Endothelial cell of umbilical vein (primary cell): ENCODE measurements at regions not wholly inside any gene's neighbourhood (a gene's known extent, or its start where the extent isn't known, plus 50 kb on each side); places are given as distances from the start of the nearest gene placed in this dataset.

Experiments
- BruUV-seq: library from RNA; stranded (reverse); fragments of 400-500 nt; replicated peaks from 2 replicates; lab custom pipeline; 2021; lab: Mats Ljungman, UMichigan
- CTCF ChIA-PET: fragments of 300-600, 350-600 bp; sonication (Branson Sonifier 250); formaldehyde crosslinking; loops from one replicate; lab custom pipeline; 2021; ENCODE audit warnings: antibody characterized with exemption, inconsistent platforms; lab: Charles Lee
- POLR2A ChIA-PET: fragments of 300-600, 350-600 bp; sonication (Branson Sonifier 250); formaldehyde crosslinking; loops from one replicate; lab custom pipeline; 2021; ENCODE audit warnings: antibody characterized with exemption, inconsistent platforms; lab: Charles Lee
- DNase-seq: peaks from one replicate; pipeline ENCODE4 v3.0.0-alpha.2; 2011; ENCODE audit warnings: low read depth, low spot score
- FAIRE-seq: peaks from 2 replicates; lab custom pipeline; 2011; peaks lifted over from hg19 to GRCh38; lab: Jason Lieb, UNC
- H2AFZ ChIP-seq: 2 replicates; pipeline ENCODE4 v1.6.0; 2012; ENCODE audit warnings: low read depth, low read length, control low read depth, inconsistent platforms
- H3K27ac ChIP-seq: 2 replicates; pipeline ENCODE4 v1.5.1; 2011; ENCODE audit warnings: low read depth, mild to moderate bottlenecking, control low read depth, low read length, moderate library complexity; ENCODE audit not compliant: insufficient read depth
- H3K27me3 ChIP-seq, 2 experiments: 2 replicates each; pipeline versions ENCODE4 v1.6.0 to v1.6.1; 2011; ENCODE audit warnings: low read length in 2 of 2, mixed read lengths in 1 of 2; ENCODE audit not compliant: control insufficient read depth in 2 of 2, insufficient read depth in 2 of 2
- H3K36me3 ChIP-seq, 2 experiments: 2 replicates in 1 of 2; 3 replicates in 1 of 2; pipeline ENCODE4 v1.5.1; 2011; ENCODE audit warnings: low read length in 2 of 2, mild to moderate bottlenecking in 1 of 2, moderate library complexity in 1 of 2; ENCODE audit not compliant: control insufficient read depth in 2 of 2, insufficient read depth in 2 of 2; ENCODE audit errors: extremely low read depth in 1 of 2
- H3K4me1 ChIP-seq: 3 replicates; pipeline ENCODE4 v1.5.1; 2011; ENCODE audit warnings: mild to moderate bottlenecking, low read length; ENCODE audit not compliant: control insufficient read depth, insufficient read depth; ENCODE audit errors: extremely low read depth
- H3K4me2 ChIP-seq: 2 replicates; pipeline ENCODE4 v1.6.1; 2011; ENCODE audit warnings: low read length, control low read depth, mixed read lengths; ENCODE audit not compliant: insufficient read depth
- H3K4me3 ChIP-seq, 3 experiments: fragments of 200-600 bp in 1 of 3; sonication (generic), shearing (Covaris generic) in 1 of 3; replicated peaks in 1 of 3; 2 replicates each; pipeline ENCODE4 v1.5.1; 2011 to 2016; ENCODE audit warnings: control low read depth in 3 of 3, low read length in 3 of 3, mild to moderate bottlenecking in 2 of 3, inconsistent platforms in 1 of 3, low read depth in 1 of 3, moderate library complexity in 1 of 3; ENCODE audit not compliant: insufficient read depth in 1 of 3
- H3K79me2 ChIP-seq: 2 replicates; pipeline ENCODE4 v1.6.0; 2012; ENCODE audit warnings: low read length, inconsistent platforms; ENCODE audit not compliant: control insufficient read depth, insufficient read depth
- H3K9ac ChIP-seq: replicated peaks from 2 replicates; pipeline ENCODE3; 2011; ENCODE audit warnings: low read length, control low read depth; ENCODE audit not compliant: insufficient read depth; ENCODE audit errors: extremely low read depth
- H3K9me1 ChIP-seq: replicated peaks from 3 replicates; pipeline ENCODE4 v1.6.0; 2011; ENCODE audit warnings: mild to moderate bottlenecking, low read length; ENCODE audit not compliant: control insufficient read depth, insufficient read depth; ENCODE audit errors: extremely low read depth
- H3K9me3 ChIP-seq: replicated peaks from 2 replicates; pipeline ENCODE4 v1.5.1; 2012; ENCODE audit warnings: low read length, inconsistent platforms; ENCODE audit not compliant: control insufficient read depth, insufficient read depth
- H4K20me1 ChIP-seq: replicated peaks from 2 replicates; pipeline ENCODE3; 2011; ENCODE audit warnings: mild to moderate bottlenecking, low read length; ENCODE audit not compliant: control insufficient read depth, insufficient read depth; ENCODE audit errors: extremely low read depth
- CTCF ChIP-seq, 2 donors: IDR thresholded peaks; 1 replicate in 1 of 2; 2 replicates in 1 of 2; pipeline ENCODE4 v1.5.1; 2011; ENCODE audit warnings: low read length in 2 of 2, mild to moderate bottlenecking in 2 of 2, moderate library complexity in 2 of 2, control low read depth in 1 of 2, inconsistent platforms in 1 of 2, low read depth in 1 of 2; ENCODE audit not compliant: insufficient read depth in 1 of 2; ENCODE audit errors: extremely low read depth in 1 of 2
- EZH2 ChIP-seq: IDR thresholded peaks from 2 replicates; pipeline ENCODE4 v1.6.1; 2012; ENCODE audit warnings: borderline replicate concordance, low read depth, mild to moderate bottlenecking, moderate library complexity, low read length, inconsistent platforms; ENCODE audit not compliant: severe bottlenecking
- FOS ChIP-seq: IDR thresholded peaks from 2 replicates; pipeline ENCODE4 v1.6.1; 2011; ENCODE audit warnings: mild to moderate bottlenecking, low read length, moderate library complexity, borderline replicate concordance; ENCODE audit not compliant: insufficient read depth
- GATA2 ChIP-seq: IDR thresholded peaks from 2 replicates; pipeline ENCODE4 v1.7.0; 2011; ENCODE audit warnings: low read depth, mild to moderate bottlenecking, moderate library complexity, mixed read lengths, low read length; ENCODE audit not compliant: insufficient read length, insufficient read depth
- JUN ChIP-seq: IDR thresholded peaks from 2 replicates; pipeline ENCODE4 v1.6.1; 2011; ENCODE audit warnings: borderline replicate concordance, low read depth; ENCODE audit not compliant: insufficient read length, insufficient read depth
- MAX ChIP-seq: IDR thresholded peaks from 2 replicates; pipeline ENCODE4 v1.6.1; 2011; ENCODE audit not compliant: insufficient read depth, insufficient read length
- MYC ChIP-seq: IDR thresholded peaks from one replicate; pipeline ENCODE4 v1.6.1; 2011; ENCODE audit warnings: mild to moderate bottlenecking, low read depth, low read length
- POLR2A ChIP-seq: IDR thresholded peaks from 2 replicates; pipeline ENCODE4 v1.6.1; 2012; ENCODE audit warnings: low read depth, mild to moderate bottlenecking, control low read depth, low read length
- POLR2AphosphoS5 ChIP-seq: IDR thresholded peaks from 2 replicates; pipeline ENCODE4 v1.6.1; 2012; ENCODE audit warnings: low read depth, mild to moderate bottlenecking, control low read depth, low read length, moderate library complexity; ENCODE audit not compliant: insufficient read depth
- dilution Hi-C: fragments of 300-500 bp; cut with MboI; formaldehyde crosslinking; loops from one replicate; pipeline ENCODE4 v1.15.0; 2019; ENCODE audit warnings: low sequenced_read_pairs; ENCODE audit not compliant: extremely low pct_ligation_motif_present
- intact Hi-C: fragments of 100-400 bp; cut with micrococcal nuclease; formaldehyde crosslinking; loops from one replicate; pipeline ENCODE4 v1.10.0; 2022

DNA sequence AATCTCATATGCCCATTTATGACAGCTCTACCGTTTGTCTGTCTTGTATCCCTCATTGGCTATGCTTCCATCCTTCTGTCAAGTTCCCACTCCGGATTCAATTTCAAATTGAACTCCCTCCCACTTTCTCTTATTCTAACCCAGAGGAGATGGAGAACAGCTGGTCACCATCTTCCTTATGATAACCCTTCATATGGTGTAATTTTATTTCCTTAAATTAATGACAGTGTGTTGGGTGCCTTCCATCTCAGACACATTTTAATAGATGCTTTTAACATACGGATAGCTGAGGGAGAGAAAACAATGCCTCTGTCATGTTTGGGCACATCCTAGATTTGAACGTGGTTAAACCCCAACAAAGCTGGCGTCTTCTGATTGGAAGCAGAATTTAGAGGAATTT, 103.0 kb upstream of the PLXNA2 start:
- Histone ChIP-seq H3K9me3 (no peaks in the 10 kb centered on the region), H3K4me1 (no peaks in the 10 kb centered on the region), H3K9me1 (no peaks in the 10 kb centered on the region), H2AFZ (no peak overlapping the region), H3K27me3 (no peaks in the 10 kb centered on the region), H3K4me2 (no peak overlapping the region), H3K4me3 (no peak overlapping the region), H3K9ac (no peak overlapping the region), H3K36me3 (no peaks in the 10 kb centered on the region), H3K79me2 (no peaks in the 10 kb centered on the region), H4K20me1 (no peaks in the 10 kb centered on the region), H3K27ac (no peak overlapping the region)
- dilution Hi-C loops (no loop called here), intact Hi-C loops (no loop called here)
- CTCF ChIA-PET = no interaction called here
- DNase-seq (no peak), FAIRE-seq (no peak)
- BruUV-seq = no TSS peak
- POLR2A ChIA-PET = no interaction called here
- TF ChIP-seq CTCF (IDR thresholded peaks at IDR 0.05; ENCODE audit: extremely low read depth in 1 of 2, insufficient read depth in 1 of 2, low read depth in 1 of 2, low read length in 2 of 2) (no peak), GATA2 (no peak), JUN (no peak), MYC (no peak), POLR2A (no peak), EZH2 (no peak), POLR2AphosphoS5 (no peak), FOS (no peak), MAX (no peak)
